ENCODE measurements at regions not wholly inside any gene's neighbourhood (a gene's known extent, or its start where the extent isn't known, plus 50 kb on each side); places are given as distances from the start of the nearest gene placed in this dataset.

DNA sequence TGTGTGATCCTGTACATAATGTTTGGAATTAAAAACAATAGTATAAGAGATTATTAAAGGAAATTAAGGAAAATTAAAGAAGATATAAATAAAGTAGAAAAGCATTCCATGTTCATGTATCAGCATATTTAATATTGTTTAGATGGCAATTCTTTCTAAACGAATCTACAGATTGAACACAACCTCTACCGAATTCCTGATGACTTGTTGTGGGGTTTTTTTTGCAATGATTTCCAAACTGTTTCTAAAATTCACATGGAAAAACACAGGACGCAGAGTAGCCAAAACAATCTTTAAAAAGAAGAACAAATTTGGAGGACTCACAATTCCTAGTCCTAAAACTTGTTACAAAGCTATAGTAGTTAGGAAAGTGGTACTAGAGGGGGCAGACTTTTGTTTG is 573.4 kb upstream of the IGFBP3 start (continued):
- TF ChIP-seq PML (IDR thresholded peaks at IDR 0.05; ENCODE audit: low read length), result no peak
- TF ChIP-seq, protein P1, sequence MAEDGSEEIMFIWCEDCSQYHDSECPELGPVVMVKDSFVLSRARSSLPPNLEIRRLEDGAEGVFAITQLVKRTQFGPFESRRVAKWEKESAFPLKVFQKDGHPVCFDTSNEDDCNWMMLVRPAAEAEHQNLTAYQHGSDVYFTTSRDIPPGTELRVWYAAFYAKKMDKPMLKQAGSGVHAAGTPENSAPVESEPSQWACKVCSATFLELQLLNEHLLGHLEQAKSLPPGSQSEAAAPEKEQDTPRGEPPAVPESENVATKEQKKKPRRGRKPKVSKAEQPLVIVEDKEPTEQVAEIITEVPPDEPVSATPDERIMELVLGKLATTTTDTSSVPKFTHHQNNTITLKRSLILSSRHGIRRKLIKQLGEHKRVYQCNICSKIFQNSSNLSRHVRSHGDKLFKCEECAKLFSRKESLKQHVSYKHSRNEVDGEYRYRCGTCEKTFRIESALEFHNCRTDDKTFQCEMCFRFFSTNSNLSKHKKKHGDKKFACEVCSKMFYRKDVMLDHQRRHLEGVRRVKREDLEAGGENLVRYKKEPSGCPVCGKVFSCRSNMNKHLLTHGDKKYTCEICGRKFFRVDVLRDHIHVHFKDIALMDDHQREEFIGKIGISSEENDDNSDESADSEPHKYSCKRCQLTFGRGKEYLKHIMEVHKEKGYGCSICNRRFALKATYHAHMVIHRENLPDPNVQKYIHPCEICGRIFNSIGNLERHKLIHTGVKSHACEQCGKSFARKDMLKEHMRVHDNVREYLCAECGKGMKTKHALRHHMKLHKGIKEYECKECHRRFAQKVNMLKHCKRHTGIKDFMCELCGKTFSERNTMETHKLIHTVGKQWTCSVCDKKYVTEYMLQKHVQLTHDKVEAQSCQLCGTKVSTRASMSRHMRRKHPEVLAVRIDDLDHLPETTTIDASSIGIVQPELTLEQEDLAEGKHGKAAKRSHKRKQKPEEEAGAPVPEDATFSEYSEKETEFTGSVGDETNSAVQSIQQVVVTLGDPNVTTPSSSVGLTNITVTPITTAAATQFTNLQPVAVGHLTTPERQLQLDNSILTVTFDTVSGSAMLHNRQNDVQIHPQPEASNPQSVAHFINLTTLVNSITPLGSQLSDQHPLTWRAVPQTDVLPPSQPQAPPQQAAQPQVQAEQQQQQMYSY (CRISPR knock-in tag; IDR thresholded peaks at IDR 0.05), result no peak

DNA sequence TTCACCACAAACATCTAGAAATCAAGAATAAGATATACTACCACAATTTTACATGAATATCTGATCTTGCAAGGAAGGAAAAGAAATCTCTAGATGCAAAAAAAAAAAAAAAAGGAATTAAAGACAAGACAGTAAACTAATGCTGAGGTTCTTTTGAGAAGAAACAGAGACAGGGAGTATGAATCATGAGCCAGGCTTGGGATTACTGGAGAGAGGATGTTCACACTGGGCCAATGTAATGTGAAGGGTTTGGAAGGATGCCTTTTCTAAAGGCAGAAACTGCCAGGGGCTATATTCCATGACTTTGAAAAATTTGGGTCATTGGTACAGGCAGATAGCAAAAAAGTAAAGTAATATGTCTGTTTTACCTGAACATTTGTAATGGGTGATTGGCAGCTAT is 573.0 kb upstream of the IGFBP3 start:
- DNase-seq (ENCODE audit: low read depth, low spot score) (no peak), FAIRE-seq (no peak), ATAC-seq (no peak)
- Histone ChIP-seq H3K4me1 (ENCODE audit: control insufficient read depth, insufficient read depth, low read length) (no peaks in the 10 kb centered on the region), H2AFZ (ENCODE audit: control insufficient read depth, low read depth, low read length) (no peak overlapping the region), H3K79me2 (ENCODE audit: control insufficient read depth, insufficient read depth, low read length) (no peaks in the 10 kb centered on the region), H4K20me1 (ENCODE audit: control insufficient read depth, insufficient read depth) (no peaks in the 10 kb centered on the region), H3K27me3 (replicated peaks in 1 of 2; ENCODE audit: control insufficient read depth in 2 of 2, insufficient read depth in 2 of 2, low read length in 1 of 2) (no peaks in the 10 kb centered on the region), H3K9ac (ENCODE audit: control insufficient read depth, insufficient read depth, low read length) (no peak overlapping the region), H3K27ac (ENCODE audit: control insufficient read depth, insufficient read depth) (no peak overlapping the region), H3K36me3 (ENCODE audit: control insufficient read depth in 2 of 2, insufficient read depth in 2 of 2, low read length in 1 of 2) (no peaks in the 10 kb centered on the region), H3K4me3 (no peak overlapping the region), H3K4me2 (ENCODE audit: control insufficient read depth, insufficient read depth) (no peak overlapping the region), H3K9me3 (replicated peaks; ENCODE audit: control insufficient read depth, insufficient read depth, low read length) (no peaks in the 10 kb centered on the region)
- no peak for TF ChIP-seq HDAC2 (IDR thresholded peaks at IDR 0.05)
- TF ChIP-seq, protein P2, sequence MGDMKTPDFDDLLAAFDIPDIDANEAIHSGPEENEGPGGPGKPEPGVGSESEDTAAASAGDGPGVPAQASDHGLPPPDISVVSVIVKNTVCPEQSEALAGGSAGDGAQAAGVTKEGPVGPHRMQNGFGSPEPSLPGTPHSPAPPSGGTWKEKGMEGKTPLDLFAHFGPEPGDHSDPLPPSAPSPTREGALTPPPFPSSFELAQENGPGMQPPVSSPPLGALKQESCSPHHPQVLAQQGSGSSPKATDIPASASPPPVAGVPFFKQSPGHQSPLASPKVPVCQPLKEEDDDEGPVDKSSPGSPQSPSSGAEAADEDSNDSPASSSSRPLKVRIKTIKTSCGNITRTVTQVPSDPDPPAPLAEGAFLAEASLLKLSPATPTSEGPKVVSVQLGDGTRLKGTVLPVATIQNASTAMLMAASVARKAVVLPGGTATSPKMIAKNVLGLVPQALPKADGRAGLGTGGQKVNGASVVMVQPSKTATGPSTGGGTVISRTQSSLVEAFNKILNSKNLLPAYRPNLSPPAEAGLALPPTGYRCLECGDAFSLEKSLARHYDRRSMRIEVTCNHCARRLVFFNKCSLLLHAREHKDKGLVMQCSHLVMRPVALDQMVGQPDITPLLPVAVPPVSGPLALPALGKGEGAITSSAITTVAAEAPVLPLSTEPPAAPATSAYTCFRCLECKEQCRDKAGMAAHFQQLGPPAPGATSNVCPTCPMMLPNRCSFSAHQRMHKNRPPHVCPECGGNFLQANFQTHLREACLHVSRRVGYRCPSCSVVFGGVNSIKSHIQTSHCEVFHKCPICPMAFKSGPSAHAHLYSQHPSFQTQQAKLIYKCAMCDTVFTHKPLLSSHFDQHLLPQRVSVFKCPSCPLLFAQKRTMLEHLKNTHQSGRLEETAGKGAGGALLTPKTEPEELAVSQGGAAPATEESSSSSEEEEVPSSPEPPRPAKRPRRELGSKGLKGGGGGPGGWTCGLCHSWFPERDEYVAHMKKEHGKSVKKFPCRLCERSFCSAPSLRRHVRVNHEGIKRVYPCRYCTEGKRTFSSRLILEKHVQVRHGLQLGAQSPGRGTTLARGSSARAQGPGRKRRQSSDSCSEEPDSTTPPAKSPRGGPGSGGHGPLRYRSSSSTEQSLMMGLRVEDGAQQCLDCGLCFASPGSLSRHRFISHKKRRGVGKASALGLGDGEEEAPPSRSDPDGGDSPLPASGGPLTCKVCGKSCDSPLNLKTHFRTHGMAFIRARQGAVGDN (IDR thresholded peaks at IDR 0.05), result no peak
- TF ChIP-seq ZNF622 (IDR thresholded peaks at IDR 0.05), result no peak
- no peak for TF ChIP-seq PAX5 (IDR thresholded peaks at IDR 0.05; ENCODE audit: borderline replicate concordance, low read depth, low read length)
- TF ChIP-seq ZNF384 (IDR thresholded peaks at IDR 0.05; ENCODE audit: borderline replicate concordance, low read depth, low read length), result no peak
- TF ChIP-seq, protein P3, sequence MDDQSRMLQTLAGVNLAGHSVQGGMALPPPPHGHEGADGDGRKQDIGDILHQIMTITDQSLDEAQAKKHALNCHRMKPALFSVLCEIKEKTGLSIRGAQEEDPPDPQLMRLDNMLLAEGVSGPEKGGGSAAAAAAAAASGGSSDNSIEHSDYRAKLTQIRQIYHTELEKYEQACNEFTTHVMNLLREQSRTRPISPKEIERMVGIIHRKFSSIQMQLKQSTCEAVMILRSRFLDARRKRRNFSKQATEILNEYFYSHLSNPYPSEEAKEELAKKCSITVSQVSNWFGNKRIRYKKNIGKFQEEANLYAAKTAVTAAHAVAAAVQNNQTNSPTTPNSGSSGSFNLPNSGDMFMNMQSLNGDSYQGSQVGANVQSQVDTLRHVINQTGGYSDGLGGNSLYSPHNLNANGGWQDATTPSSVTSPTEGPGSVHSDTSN (IDR thresholded peaks at IDR 0.05; ENCODE audit: insufficient replicate concordance, low read depth, low read length), result no peak
- no peak for TF ChIP-seq SREBF2 (IDR thresholded peaks at IDR 0.05; ENCODE audit: low read length)
- POLR2A ChIA-PET, result interaction anchor here (0.6 to 0.7 kb wide), 2 partner anchors 24 to 61 kb away, joined by 4 to 5 read pairs; no protein-coding TSS in a partner anchor
- intact Hi-C loops (cut with micrococcal nuclease; ENCODE audit: unreplicated experiment) (no loop called here), in situ Hi-C loops (cut with MboI) (no loop called here)
- CTCF ChIA-PET, result interaction anchor here (0.7 kb wide), 1 partner anchor 233 kb away, joined by 4 read pairs; no protein-coding TSS in a partner anchor
- RAD21 ChIA-PET (ENCODE audit: unreplicated experiment), result no interaction called here
- SMC1A ChIA-PET (ENCODE audit: uncharacterized antibody, unreplicated experiment), result interaction anchor here (1.1 kb wide), 1 partner anchor 17 kb away, joined by 3 read pairs; no protein-coding TSS in a partner anchor
- BruUV-seq (replicated peaks), result no TSS peak
